DND-41 (cell line): ENCODE measurements at regions not wholly inside any gene's neighbourhood (a gene's known extent, or its start where the extent isn't known, plus 50 kb on each side); places are given as distances from the start of the nearest gene placed in this dataset.

Source experiments
- CTCF ChIP-seq: IDR thresholded peaks from 2 replicates; pipeline ENCODE4 v1.5.1; 2012; ENCODE audit warnings: borderline replicate concordance, low read length, moderate library complexity, mild to moderate bottlenecking; ENCODE audit not compliant: poor library complexity, severe bottlenecking; ENCODE audit errors: extremely low read depth
- EZH2 ChIP-seq: IDR thresholded peaks from 3 replicates; pipeline ENCODE4 v1.6.1; 2012; ENCODE audit warnings: borderline replicate concordance, low read depth, mild to moderate bottlenecking, moderate library complexity, low read length, inconsistent platforms; ENCODE audit not compliant: severe bottlenecking

DNA sequence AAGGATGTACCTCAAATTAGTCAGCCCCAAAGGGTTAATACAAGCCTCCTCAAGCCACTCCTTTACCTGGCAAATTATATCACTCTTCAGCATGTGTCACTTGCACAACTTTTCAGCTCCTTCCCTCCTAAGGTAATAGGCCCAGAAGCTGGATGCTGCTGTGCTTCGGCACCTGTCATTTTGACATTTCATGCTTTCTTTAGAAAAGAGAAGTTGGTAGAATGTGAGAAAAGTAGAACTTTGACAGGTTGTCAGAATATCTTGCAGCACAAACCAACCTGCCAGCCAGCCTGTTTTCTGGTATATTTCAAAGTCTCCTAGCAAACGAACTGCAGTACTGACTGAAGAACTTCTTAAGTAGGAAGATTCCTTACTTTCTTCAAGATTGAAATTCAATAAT is 2136.9 kb downstream of the MAT2B start:
- no peak for TF ChIP-seq CTCF
- no peak for TF ChIP-seq EZH2
